SIG-M5 (cell line): ENCODE measurements at regions not wholly inside any gene's neighbourhood (a gene's known extent, or its start where the extent isn't known, plus 50 kb on each side); places are given as distances from the start of the nearest gene placed in this dataset.
"Not testable (repeated sequence)": the region's sequence is repeated elsewhere in the genome, so short reads cannot be mapped to it uniquely, and the experiment has no call there.

Source experiments
- DNase-seq: peaks from one replicate; lab custom pipeline; 2025; lab: John Stamatoyannopoulos, UW

DNA sequence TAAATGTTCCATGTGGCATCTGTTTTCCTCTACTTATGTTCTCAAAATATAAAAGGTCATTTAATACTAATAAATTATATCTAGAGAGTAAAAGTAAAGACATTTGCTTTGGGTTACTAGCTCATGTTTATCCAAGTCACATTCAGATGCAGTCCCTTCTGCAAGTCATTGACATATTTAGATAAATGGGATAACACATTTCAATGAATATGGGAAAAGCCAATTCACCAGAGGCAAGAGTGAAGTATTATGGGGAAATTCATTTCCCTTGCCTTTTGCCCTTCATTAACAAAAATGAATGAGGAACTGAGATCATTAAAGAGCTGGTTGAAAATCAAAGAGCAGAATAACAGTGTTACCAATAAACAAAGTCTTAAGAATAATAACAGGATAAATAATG, 306.2 kb upstream of the FSTL5 start:
- DNase-seq, result no peak

DNA sequence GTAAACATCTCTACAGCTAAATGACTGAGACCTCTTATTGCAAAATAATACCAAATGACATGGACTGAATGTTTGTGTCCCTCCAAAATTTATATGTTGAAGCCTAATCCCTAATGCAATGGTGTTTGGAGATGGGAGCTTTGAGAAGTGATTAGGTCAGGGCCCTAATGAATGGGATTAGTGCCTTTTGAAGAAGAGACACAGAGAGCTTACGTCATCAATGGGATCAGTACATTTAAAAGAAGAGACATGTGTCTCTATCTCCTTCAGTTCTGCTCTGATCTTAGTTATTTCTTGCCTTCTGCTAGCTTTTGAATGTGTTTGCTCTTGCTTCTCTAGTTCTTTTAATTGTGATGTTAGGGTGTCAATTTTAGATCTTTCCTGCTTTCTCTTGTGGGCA, 301.6 kb upstream of the FSTL5 start:
- not testable (repeated sequence) for DNase-seq

DNA sequence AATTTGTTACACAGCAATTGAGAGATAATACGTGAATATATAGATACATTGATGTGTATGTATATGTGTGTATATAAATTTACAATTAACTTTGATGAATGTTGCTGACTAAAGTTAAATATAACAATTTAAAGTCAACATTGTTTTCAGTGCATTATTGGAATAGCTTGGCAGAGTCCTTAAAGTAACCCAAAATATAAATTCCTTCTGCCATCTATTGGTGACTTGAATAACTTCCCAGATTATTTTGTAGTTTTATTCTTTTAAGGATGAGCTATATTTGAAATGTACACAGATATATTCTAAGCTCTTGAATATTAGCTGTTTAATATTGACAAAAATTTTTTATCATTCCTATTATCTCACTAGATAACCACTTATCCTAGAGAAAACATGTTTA, 298.2 kb upstream of the FSTL5 start:
- no peak for DNase-seq

DNA sequence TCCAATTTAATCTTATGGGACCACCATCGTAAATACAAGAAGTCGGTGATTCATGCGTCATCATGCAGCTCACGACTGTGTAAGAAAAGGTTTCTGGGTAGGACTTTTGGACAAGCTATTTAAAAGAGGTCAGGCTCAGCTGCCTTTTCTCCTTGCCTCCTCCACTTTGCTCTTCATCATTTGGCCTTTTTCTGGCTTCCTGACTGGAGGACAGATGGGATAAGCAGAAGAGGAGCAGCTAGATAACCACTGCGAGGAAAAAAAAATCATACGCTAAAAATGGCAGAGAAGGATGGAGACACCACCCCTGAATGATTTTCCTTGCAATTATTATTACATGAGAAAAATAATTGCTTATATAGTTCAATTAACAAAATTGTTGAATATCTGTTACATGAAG, 294.3 kb upstream of the FSTL5 start:
- no peak for DNase-seq

DNA sequence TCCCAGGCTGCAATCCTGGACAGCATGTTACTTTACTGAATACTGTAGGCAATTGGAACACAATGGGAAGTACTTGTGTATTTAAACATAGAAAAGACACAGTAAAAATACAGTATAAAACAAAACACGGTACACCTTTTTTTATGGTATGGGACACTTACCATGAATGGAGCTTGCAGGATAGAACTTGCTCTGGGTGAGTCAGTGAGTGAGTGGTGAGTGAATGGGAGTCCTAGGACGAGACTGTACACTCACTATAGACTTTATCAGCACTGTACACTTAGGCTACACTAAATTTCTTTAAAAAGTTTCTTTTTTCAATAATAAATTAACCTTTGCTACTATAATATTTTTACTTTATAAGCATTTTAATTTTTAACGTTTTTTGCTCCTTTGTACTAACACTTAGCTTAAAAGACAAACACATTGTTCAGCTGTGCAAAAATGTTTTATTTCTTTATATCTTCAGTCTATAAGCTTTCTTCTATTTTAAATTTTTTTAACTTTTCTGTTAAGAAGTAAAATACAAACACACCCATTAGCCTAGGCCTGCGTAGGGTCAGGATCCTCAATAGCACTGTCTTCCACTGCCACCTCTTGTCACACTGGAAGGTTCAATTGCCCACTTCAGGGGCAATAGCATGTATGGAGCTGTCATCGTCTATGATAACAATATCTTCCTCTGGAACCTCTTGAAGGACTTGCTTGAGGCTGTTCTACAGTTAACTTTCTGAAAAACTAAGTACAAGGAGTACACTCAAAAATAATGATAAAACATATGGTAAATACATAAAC, 293.5 kb upstream of the FSTL5 start:
- no peak for DNase-seq

DNA sequence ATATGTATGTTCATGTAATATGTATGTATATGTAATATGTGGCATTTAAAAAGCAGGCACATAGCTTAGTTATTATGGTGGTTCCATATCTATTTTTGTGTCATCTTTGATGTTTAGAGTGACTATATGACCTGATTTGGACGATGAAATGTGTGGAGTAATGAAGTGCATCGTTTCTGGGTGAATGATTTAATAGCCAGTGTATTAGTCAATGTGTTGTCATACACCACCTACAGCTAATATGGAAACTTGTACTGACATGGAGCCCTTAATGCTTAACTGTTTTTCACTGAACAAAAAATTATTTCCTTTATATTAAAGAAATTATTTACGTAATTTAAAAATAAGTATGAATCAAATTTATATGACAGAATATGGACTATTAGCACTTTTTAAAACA, 292.3 kb upstream of the FSTL5 start:
- DNase-seq, result no peak

DNA sequence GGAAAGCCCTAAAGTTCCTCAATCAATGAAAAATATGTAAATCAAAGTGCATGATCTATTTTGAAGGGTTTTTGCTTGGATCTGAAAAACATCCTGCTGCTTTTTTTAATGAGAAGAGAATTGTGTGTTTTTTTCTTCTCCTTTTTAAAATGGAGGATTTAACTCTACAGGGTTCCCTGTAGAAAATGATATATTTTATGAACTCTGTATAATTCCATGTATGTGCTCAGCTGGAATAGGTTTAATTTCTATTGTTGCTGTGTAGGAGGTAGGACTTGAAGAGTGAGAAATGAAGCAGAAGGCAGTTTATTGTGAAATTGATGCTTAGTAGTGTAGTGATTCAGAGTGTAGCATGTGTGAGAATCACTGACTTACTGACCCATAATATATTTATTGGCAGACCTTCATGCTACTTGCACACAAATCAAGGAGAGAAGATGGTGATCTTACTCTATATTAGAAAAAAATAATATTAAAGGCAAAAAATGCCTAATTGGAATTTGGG, 286.8 kb upstream of the FSTL5 start:
- no peak for DNase-seq

DNA sequence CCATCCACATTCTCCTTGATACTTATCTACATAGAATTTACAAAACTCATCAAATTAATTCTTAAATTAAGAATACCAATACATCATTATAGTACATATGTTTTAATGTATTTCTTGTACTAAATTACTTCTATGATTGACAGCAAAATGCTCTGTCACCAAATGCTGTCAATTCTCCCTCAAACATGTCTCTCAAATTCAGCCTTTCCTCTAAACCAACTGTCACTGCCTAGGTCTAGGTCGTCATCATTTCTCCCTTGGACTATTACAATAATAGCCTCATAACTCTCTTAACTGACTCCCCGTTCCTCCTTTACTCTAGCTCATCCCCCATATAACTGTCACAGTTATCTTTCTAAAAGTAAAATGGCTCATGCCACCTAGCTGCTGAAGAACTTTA, 279.7 kb upstream of the FSTL5 start:
- no peak for DNase-seq

DNA sequence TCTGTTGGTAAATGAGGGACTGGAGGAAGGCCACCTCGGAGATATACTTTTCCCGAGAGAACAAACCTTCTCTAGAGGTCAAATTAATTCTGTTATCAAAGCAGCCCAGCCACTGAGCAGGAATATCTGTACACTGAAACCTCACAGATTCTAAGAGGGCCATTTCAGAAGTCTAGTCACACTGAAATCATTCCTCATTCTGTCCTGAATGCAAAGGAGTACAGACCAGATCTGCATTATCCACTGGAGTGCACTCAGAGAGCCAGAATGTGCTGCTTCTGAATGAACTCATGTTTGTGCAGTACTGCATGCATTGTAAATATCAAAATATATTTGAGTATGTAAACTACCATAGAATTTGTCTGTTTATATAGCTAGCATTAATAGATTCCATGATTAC, 278.3 kb upstream of the FSTL5 start:
- no peak for DNase-seq

DNA sequence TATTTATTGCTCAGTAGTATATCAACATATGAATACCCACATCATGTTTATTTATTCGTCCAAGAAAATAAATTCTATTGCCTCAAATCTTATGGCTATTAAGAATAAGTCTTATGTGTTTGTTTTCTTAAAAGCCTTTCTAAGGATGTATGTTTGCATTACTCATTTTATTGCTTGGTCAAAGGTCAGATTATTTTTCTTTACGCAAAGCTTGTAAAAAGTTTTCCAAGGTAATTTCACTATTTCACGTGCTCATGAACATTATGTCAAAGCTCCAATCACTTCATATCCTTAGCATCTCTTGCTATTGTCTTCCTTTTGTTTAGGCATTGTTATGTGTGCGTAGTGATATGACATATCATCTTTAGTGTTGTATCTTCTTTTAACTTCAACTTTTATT, 258.5 kb upstream of the FSTL5 start:
- no peak for DNase-seq

DNA sequence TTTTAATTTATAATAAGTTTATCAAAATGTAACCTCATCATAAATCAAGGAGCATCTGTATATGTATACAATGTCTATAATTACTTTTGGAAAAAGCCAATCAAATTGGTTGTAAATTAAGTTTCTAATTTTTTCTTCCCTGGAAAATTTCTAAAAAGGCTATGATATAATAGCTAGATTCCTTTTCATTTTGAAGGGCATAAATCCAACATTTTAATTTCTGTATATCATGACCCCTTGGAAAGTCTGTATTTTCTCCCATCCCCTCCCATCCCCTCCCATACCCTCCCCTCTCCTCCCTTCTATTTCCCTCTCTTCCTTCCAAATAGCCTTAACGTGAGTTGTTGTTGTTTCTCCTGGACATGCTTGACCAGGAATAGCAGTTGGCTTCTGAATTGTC, 247.1 kb upstream of the FSTL5 start:
- no peak for DNase-seq

DNA sequence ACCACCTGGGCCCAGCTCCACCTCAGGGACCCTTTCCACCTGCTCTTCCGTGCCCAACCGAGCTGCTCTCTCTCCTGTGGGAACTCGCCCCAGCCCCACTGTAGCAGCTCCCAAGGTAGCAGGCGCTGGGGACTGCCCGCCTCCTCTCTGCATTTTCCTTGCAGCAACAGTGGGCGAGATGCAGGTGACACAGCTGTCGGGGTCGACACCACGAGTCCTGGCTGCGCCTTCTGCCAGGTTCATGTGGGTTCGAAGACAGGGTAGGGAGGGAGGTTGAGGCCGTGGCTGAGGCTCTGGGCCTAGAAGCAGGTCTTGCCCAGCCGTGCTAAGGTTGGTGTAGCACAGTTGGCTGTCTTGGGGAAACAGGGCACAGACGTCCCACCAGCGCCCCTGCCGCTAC, 245.2 kb upstream of the FSTL5 start:
- no peak for DNase-seq

DNA sequence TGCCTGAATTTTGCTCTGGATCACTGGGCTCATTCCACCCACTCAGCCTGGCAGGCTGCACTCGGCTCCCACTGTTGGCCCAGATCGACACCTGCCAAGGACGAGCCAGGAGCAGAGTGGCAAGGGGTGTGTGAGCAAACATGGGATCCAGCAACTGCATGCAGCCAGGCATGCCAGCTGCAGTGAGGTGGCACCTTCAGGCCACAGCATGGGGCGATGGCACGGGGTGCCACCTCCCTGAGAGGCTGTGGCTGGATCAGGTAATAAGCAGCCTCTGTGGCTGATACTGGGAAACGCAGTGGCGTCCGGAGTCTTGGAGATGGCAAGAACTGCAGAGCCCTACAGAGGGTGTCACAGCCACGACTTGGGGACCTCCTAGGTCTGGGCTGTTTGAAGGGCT, 244.5 kb upstream of the FSTL5 start:
- DNase-seq, result no peak

DNA sequence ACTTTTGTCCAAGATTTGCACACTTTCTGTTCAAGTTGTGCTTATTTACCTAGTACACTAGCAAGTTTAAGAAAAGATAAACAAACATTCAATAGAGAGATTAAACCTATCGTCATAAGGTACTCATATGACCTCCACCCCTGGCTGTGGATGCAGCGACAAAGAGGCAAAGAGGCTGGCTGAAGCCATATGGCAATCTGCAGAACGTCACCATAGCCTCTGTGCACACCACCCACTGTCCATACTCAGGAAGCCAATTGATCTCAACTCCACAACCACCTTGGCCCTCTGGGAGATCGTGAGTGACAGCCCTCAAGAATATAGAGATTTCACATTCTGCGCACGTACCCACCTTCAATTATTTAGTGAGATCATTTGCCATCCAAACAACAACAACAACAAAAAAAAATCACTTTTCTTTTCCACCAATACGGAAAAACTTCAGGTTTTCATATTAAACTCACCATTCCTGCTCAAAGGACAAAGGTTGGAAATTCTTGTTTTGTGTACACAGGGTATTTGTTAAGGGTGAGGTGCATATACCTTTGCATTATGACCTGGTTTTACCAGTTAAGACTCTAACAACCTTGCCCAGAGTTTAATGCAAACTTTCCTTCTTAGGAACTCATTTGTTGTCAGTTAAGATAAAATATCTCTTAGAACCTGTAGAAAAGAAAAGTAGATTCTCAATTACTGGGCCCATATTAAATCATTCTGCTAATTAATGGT, 243.0 kb upstream of the FSTL5 start:
- no peak for DNase-seq

DNA sequence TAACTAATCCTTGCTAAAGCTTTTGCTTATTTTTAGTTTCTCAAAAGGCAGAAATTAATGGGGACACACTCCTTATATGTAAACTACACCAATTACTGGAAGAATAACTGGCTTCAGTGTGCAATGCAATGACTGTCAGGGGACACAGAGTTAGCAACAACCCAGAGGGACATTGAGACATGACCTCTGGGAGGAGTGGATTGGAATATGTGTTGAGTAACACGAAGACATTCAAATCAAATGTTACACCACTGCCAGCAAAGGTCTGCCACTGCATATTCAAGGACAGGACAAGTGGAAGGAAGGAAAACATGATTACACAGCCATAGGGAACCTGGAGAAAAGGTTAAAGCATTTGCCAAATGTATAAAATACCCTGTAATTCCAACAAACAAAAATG, 240.1 kb upstream of the FSTL5 start:
- no peak for DNase-seq

DNA sequence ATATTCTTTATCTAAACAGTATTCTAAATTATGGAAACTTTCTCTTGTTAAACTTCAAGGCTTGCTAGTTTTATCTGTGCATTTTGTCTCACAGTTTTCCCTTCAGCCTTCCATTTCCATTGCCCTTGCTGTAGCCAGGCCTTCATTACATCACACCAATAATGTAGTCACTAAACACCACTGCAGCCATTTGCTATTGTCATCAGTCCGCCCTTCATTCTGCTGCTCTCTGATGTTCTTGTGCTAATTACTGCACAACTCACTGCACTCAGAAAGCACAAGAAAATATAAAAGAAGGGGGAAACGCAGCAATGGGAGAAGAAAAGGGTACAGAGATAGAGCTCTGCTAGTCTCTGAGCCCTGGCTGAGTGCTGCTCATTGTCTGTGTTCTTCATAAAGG, 239.6 kb upstream of the FSTL5 start:
- no peak for DNase-seq

DNA sequence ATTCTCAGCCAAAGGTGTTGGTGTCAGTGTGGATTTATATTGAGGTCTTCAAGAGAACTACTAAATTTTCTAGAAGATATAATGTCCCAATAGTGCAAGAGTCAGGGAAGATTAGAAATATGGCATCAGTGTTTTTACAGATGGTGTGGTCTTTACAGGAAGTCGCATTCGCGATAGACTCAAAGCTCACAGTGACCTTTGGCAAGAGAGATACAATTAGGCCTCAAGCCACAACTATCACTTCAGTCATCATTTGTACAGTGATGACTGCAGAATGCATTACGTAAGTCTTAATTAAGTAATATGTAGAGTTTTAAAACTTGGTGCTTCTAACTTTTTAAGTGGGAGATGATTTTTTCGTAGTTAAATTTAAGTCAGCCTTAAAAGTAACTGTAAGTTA, 237.2 kb upstream of the FSTL5 start:
- no peak for DNase-seq

DNA sequence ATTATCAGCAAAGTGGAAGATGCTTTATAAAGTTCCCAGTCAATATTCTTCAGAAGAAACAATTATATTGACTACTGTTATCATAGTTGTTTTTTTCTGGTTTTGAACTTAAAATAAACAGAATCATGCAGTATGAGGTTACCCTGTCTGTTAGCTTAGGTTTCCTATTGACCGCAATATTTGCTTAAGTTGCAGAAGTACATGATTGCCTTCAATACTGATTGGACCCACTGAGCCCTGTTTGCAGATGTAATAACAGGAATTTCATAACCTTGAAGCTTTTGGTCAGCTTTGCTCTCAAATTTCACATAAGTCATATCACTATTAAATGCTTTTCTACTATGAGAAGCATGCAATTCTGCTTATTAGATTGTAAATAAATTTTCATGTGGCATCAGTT, 229.1 kb upstream of the FSTL5 start:
- no peak for DNase-seq

DNA sequence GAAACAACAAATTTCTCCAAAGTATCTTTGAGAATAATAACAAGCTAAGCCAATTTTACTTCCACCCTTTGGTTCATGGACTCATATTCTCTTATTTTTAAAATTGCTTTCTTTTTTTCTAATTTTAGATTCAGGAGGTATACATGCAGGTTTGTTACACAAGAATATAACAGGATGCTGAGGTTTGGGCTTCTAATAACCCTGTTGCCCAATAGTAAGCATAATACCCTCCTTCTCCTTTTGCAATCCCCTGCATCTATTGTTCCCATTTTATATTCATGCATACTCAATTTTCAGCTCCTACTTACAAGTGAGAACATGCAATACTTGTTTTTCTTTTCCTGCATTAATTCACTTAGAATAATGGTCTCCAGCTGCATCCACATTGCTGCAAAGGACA, 202.3 kb upstream of the FSTL5 start:
- DNase-seq, result no peak

DNA sequence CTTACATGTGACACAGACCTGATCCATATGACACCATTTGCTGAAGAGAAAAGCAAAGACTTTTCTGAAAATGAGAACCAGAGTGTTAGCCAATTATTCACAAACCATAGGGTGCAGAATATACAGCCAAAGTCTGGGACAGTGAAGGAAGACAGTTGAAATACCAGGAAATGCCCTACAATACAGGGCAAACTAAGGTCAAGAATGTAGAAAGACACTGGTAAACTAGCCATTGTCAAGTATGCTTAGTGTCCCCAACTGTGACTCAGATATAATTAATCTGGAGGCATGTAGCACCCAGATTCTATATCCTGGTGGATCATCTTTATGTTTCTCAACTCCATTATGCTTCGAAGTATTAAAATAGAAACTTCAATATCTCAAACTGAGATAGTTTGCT, 200.9 kb upstream of the FSTL5 start:
- DNase-seq, result no peak

DNA sequence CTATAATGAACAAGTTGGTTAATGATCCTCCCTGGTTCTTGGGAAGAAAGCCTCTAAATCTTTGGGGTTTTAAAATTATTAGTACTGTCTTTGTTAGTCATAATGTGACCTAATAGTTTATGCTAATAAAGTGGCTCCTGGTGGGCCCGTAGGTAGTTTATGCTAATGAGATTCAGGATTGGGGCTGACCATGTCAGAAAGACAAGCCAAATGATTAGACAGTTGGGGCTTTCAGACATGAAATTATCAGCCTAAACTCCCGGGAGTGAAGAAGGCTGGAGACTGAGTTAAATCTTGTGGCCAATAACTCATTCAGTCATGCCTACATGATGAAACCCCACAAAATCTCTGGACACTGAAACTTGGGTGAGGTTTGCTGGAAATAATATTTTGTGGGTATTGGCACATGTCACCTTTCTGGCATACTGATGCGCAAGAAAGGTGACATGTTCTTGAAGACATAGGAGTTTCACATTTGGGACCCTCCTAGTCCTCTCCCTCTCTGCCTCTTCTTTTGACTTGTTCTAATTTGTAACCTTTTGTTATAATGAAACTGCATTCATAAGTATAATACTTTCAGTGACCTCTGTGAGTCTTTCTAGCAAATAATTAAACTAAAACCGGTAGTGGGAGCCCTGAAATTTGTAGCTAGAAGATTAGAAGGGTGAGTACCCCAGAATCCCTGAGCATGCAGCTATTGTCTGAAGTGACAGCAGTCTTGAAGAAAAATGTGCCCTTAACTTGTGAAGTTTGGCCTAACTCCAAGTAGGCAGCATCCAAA, 196.8 kb upstream of the FSTL5 start:
- DNase-seq, result no peak

DNA sequence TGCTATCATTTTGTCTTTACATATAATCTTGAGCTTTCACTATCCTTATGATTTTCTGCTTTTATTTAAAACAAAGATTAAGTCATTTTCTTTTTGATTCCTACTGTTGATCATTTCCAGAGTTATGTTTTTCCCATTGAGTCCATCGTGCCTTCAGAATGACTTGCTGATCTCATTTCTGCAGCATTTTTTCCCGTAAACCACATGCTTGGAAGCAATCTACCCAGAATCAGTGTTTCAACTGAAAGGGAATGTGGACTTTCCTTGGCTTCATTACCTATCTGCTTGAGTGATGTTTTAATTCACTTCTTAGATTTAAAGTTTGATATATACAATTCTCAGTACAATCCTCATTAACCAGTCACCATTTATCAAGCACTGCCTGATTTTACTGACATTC, 192.4 kb upstream of the FSTL5 start:
- DNase-seq, result no peak

DNA sequence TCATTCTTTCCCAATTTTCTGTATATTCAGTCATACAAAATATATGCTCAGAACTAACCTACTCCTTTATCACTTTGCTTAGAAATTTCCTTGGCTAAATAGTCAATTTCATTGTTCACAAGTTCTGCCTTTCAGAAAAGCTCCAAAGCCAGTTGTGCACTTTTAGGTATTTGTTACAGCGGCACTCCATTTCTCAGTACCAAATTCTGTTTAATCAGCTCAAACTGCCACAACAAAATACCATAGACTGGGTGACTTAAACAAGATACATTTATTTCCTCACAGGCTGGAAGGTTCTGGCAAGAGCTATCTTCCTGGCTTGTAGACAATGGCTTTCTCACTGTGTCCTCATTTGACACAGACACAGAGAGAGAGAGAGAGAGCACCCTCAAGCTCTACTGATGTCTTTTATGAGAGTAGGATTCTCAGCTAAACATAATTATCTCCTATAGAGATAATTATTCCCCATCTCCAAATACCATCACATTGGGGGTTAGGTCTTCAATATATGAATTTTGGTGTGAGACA, 188.8 kb upstream of the FSTL5 start:
- DNase-seq, result no peak
